ACC112 (cell line): ENCODE measurements at regions not wholly inside any gene's neighbourhood (a gene's known extent, or its start where the extent isn't known, plus 50 kb on each side); places are given as distances from the start of the nearest gene placed in this dataset.

ENCODE experiments used
- H2AFZ ChIP-seq: fragments of 200-600 bp; sonication (generic); one replicate; pipeline ENCODE4 v1.6.0; 2017; ENCODE audit warnings: antibody characterized with exemption, low read length; ENCODE audit not compliant: unreplicated experiment
- H3K27ac ChIP-seq: fragments of 200-600 bp; sonication (generic); 2 replicates; pipeline ENCODE4 v1.5.1; 2014; ENCODE audit warnings: low read depth, mild to moderate bottlenecking, antibody characterized with exemption, low read length, moderate library complexity
- H3K27me3 ChIP-seq: fragments of 200-600 bp; sonication (generic); 2 replicates; pipeline ENCODE4 v1.6.1; 2014; ENCODE audit warnings: mild to moderate bottlenecking, antibody characterized with exemption, low read length, moderate library complexity, mixed read lengths; ENCODE audit not compliant: insufficient read depth
- H3K36me3 ChIP-seq: fragments of 200-600 bp; sonication (generic); 2 replicates; pipeline ENCODE4 v1.6.1; 2016; ENCODE audit warnings: mild to moderate bottlenecking, antibody characterized with exemption, low read length, moderate library complexity, mixed read lengths; ENCODE audit not compliant: insufficient read depth
- H3K4me1 ChIP-seq: fragments of 200-600 bp; sonication (generic); one replicate; pipeline ENCODE4 v1.6.1; 2016; ENCODE audit warnings: low read length, mixed read lengths; ENCODE audit not compliant: insufficient read depth, unreplicated experiment, control insufficient read depth
- H3K4me3 ChIP-seq: fragments of 200-600 bp; sonication (generic); 2 replicates; pipeline ENCODE4 v1.5.1; 2014; ENCODE audit warnings: mild to moderate bottlenecking, low read depth, low read length
- H3K79me2 ChIP-seq: fragments of 200-600 bp; sonication (generic); one replicate; pipeline ENCODE4 v1.6.0; 2016; ENCODE audit warnings: low read length; ENCODE audit not compliant: control insufficient read depth, unreplicated experiment, insufficient read depth

DNA sequence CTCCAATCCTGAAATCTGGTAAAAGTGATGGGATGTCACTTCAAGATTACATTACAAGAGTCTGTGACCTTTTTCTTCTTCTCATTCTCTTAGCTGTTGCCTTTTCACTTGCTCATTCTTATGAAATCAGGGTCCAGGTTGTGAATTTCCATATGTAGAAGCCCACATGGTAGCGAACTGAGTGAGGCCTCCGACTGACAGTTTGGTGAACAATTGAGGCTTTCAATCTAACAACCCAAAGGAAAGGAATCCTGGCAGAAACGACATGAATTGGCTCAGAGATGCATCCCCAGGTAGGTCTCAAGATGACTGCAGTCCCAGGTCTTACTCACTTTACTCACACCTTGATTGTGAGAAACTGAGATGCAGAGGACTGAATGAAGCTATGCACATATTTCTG is 203.4 kb upstream of the FAT4 start:
- no peaks in the 10 kb centered on the region for H3K36me3 ChIP-seq
- H2AFZ ChIP-seq = no peak overlapping the region
- H3K4me3 ChIP-seq = no peak overlapping the region
- H3K27ac ChIP-seq = no peak overlapping the region
- no peaks in the 10 kb centered on the region for H3K27me3 ChIP-seq
- no peaks in the 10 kb centered on the region for H3K4me1 ChIP-seq
- no peaks in the 10 kb centered on the region for H3K79me2 ChIP-seq

DNA sequence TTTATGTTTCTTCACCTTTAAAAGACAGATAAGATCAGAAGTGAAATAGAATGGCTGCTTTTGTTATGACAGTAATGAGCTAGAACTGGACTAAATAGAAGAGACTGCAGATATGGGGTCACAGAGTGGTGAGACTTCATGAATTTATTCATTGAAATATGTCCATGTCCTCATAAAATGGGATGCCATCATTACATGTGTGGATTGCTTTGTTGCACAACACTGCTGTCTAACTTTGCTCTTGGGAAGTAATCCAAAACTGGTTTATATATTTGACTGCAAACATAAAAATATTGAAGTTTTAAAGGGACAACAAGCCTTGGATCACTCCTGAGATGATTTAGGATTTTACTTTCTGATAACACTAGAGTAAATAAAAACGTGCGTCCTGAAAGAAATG is 209.2 kb upstream of the FAT4 start:
- no peak overlapping the region for H3K27ac ChIP-seq
- H3K4me1 ChIP-seq = peaks cover 3% of the 10 kb centered on the region
- H2AFZ ChIP-seq = no peak overlapping the region

DNA sequence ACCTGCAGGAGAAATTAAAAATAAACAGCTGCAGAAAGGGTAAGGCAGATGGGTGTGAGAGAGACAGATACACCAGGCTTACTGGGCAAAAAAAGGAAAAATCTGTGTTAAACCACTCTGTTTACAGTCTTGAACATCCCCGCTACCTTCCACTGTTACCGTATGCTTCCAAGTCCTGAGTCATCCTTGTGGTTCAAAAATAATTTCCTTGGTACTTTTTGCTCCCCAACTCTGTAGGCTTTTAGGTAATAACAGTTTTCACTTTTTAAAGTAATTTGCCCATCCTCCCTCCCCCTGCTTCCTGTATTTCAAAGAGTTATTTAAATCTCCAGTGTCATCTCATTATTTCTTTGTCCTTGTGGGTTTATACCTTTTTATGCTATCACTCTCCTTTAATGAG is 210.1 kb upstream of the FAT4 start:
- Histone ChIP-seq H3K79me2 (no peaks in the 10 kb centered on the region), H3K27ac (no peak overlapping the region), H3K4me1 (peaks cover 3% of the 10 kb centered on the region), H3K36me3 (no peaks in the 10 kb centered on the region), H3K4me3 (no peak overlapping the region), H3K27me3 (no peaks in the 10 kb centered on the region), H2AFZ (no peak overlapping the region)

More for the DNA sequence above, 209.2 kb upstream of the FAT4 start:
- H3K27me3 ChIP-seq = no peaks in the 10 kb centered on the region
- no peaks in the 10 kb centered on the region for H3K36me3 ChIP-seq
- H3K4me3 ChIP-seq = no peak overlapping the region
- H3K79me2 ChIP-seq = no peaks in the 10 kb centered on the region

DNA sequence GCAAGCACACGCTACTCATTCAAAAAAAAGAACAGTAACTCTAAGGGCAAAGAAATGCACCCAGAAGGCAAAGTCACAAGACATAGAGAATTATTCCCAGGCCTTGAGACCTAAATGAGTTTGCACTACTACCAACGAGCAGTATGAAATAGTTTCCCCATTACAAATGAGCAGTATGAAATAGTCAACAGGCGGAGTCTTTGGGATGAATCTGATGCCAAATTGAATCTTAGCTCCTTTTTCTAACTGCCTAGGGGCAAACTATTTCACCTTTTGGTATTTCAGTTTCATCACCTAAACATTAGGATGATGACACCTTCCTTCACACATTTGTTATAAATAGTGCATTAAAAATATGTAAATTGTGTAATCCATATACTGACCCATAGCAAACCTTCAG is 213.0 kb upstream of the FAT4 start:
- no peaks in the 10 kb centered on the region for H3K27me3 ChIP-seq

DNA sequence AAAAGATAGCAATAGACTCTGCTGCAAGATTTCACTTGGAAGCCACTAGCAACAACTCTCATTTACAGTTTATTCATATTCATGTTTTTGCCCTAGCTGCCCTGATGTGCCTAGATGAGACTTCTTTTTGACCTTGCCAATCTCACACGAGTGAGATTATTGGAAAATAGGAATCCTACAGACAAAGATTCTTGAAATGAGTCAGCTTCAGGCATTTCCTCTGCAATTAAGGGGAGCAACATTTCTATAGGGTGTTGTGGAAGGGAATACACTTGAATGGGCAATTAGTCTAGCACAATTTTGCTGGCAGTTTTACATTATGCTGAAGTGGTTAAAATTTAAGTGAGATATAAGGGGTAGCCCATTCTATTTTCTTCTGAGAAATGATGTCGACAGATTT is 217.0 kb upstream of the FAT4 start:
- Histone ChIP-seq H2AFZ (no peak overlapping the region), H3K27me3 (no peaks in the 10 kb centered on the region), H3K4me3 (no peak overlapping the region), H3K36me3 (no peaks in the 10 kb centered on the region), H3K79me2 (no peaks in the 10 kb centered on the region), H3K27ac (no peak overlapping the region), H3K4me1 (peaks cover 7% of the 10 kb centered on the region)

More for the DNA sequence above, 213.0 kb upstream of the FAT4 start:
- H3K27ac ChIP-seq = no peak overlapping the region
- H2AFZ ChIP-seq = no peak overlapping the region
- H3K79me2 ChIP-seq = no peaks in the 10 kb centered on the region
- H3K36me3 ChIP-seq = no peaks in the 10 kb centered on the region
- peaks cover 7% of the 10 kb centered on the region for H3K4me1 ChIP-seq
- no peak overlapping the region for H3K4me3 ChIP-seq

DNA sequence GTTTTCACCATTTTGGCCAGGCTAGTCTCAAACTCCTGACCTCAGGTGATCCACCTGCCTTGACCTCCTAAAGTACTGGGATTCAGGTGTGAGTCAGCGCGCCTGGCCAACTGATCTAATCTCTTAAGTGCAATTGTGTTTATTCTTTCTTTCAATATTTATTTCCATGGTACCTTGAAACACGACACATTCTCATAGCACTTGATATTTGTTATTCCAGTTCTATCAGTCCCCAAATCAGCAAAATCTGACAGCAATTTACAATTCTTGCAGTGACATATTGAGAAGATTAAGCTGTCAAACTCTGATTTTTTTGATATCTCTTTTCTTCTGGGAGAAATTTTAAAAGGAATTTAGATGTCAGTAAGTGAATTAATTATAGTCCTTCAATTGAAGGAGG is 218.1 kb upstream of the FAT4 start:
- no peak overlapping the region for H3K27ac ChIP-seq
- no peak overlapping the region for H3K4me3 ChIP-seq
- no peaks in the 10 kb centered on the region for H3K27me3 ChIP-seq
- H3K36me3 ChIP-seq = no peaks in the 10 kb centered on the region
- no peaks in the 10 kb centered on the region for H3K79me2 ChIP-seq
- H3K4me1 ChIP-seq = peaks cover 7% of the 10 kb centered on the region
- no peak overlapping the region for H2AFZ ChIP-seq

DNA sequence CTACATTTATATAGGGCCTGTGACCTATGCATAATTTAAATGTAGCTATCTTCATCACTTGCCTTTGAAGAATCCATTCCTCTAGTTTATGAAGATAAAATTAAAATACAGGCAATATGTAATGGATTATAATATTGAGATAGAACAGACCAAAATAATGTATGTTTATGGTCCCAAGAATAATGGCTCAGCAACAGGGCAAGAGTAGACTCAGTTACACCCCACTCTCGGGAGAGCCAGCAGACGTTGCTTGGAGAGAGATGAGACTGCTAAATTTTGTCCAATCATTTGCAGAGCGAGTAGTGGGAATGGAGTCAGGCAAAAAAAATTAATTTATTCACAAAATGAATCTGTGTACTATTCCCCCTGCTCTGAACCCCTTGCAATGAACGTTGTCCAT is 223.2 kb upstream of the FAT4 start:
- Histone ChIP-seq H3K27ac (no peak overlapping the region), H3K4me1 (no peaks in the 10 kb centered on the region), H3K4me3 (no peak overlapping the region), H3K36me3 (no peaks in the 10 kb centered on the region), H2AFZ (no peak overlapping the region), H3K27me3 (no peaks in the 10 kb centered on the region), H3K79me2 (no peaks in the 10 kb centered on the region)

DNA sequence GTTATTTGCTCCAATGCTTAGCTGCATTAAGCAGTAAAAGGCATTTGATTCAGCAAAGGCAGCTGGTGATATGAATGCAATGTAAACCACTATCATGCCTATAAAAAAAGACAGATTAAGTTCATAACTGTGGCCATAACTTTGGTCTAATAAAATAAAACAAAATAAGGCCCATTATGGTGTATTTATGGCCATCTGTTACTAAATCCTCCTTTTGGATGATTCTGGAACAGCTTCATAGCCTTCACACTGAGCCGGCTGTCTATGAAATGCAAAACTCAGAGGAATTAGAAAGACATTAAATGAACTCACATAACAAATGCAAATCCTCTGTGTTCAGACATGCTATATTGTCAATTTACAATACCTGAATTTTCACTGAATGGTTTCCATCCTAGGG is 223.7 kb upstream of the FAT4 start:
- Histone ChIP-seq H3K27me3 (no peaks in the 10 kb centered on the region), H3K27ac (no peak overlapping the region), H3K4me1 (no peaks in the 10 kb centered on the region), H2AFZ (no peak overlapping the region), H3K4me3 (no peak overlapping the region), H3K36me3 (no peaks in the 10 kb centered on the region), H3K79me2 (no peaks in the 10 kb centered on the region)

DNA sequence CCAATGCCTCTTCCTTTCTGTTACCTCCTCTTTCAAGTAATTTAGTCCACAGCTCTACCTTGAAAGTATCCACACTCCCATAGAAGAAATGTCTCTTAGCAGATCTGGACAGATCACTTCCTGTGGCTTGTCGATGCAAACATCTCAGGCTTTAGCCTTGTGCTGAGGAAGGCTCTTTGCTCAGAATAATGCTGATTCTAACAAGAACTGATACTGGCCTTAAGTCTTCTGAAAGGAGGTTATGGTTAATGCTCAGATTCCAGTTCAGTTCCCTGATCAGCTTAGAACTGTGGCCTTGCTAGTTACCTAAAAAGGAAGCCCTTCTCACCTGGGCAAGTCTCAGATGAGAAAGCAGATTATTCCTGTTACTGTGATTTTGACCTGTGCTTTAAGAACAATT is 230.1 kb upstream of the FAT4 start:
- Histone ChIP-seq H3K4me3 (no peak overlapping the region), H3K4me1 (no peaks in the 10 kb centered on the region), H3K36me3 (no peaks in the 10 kb centered on the region), H3K27ac (no peak overlapping the region), H3K27me3 (no peaks in the 10 kb centered on the region), H2AFZ (peak overlapping the region; percentile 36), H3K79me2 (no peaks in the 10 kb centered on the region)

DNA sequence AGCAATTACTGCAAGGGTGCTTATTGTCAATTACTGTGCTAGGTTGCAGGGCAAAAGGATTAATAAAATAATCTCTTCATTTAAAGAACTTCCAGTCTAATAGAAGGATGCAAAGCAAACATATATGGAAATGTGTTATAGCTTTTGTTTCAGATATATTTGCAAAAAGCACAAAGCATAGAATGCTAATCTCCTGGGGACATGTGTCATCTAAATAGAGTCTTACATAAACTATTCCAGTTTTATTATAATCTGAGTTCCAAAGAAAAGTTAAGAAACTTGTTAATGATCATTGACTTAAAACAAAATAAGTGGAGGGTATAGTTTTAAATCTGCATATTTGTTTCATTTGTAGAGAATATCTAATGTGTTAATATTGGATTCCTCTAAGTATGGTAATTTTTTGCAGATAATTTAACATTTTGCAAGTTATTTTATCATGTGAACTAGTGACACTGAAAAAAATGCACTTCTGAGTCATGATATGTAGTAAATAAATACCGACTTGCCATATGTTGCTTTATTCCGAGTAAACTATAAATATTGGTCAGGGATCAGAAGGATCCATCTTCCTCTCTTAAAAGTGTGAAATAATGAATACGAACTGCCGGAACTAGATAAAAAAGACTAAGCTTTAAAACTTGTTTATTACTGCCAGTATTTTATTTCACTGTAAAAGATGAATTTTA is 231.9 kb upstream of the FAT4 start:
- Histone ChIP-seq H3K79me2 (no peaks in the 10 kb centered on the region), H3K36me3 (no peaks in the 10 kb centered on the region), H3K27me3 (no peaks in the 10 kb centered on the region), H2AFZ (no peak overlapping the region), H3K4me3 (no peak overlapping the region), H3K4me1 (no peaks in the 10 kb centered on the region), H3K27ac (no peak overlapping the region)

DNA sequence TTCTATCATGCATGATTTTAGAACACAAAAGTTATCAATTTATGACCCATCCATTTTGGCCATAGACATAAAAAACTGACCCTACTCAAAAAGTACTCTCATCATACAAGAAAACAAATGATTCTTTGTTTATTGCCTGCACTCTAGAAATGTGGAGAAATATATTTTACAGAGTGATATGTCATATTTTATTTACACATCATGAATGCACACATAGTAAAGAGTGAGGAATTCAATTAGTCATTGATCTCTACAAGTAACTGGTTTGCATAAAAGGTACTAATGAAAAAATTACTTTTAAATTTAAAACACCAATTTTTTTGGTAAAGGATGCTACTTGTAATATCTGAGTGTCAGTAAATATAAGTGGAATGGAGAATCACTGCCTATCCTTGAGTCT is 242.5 kb upstream of the FAT4 start:
- Histone ChIP-seq H3K4me3 (no peak overlapping the region), H3K27ac (no peak overlapping the region), H3K79me2 (no peaks in the 10 kb centered on the region), H3K27me3 (no peaks in the 10 kb centered on the region), H3K36me3 (no peaks in the 10 kb centered on the region), H3K4me1 (no peaks in the 10 kb centered on the region), H2AFZ (no peak overlapping the region)
